Hepatic stellate cell (primary cell): ENCODE measurements at regions not wholly inside any gene's neighbourhood (a gene's known extent, or its start where the extent isn't known, plus 50 kb on each side); places are given as distances from the start of the nearest gene placed in this dataset.
"Not testable (repeated sequence)": the region's sequence is repeated elsewhere in the genome, so short reads cannot be mapped to it uniquely, and the experiment has no call there.

Experiments used
- DNase-seq: peaks from one replicate; pipeline ENCODE4 v3.0.0; 2011; ENCODE audit warnings: low spot score

DNA sequence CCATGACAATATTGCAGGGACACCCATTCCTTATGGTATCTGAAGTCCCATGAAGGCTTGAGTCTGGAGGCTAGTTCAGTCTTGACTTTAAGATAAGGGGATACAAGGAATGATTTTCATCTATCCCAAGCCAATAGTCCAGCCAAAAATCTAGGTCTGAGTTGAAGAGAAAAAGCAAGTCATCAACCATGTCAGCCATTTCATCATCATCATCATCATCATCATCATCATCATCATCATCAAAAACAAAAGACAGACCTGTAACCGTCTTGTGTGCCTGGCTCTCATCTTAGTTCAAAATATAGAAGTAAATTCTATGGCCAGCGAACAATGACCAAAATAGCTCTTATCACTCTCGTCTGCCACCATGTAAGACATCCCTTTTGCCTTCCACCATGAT is 59.5 kb upstream of the FAM90A26 start:
- DNase-seq = not testable (repeated sequence)

DNA sequence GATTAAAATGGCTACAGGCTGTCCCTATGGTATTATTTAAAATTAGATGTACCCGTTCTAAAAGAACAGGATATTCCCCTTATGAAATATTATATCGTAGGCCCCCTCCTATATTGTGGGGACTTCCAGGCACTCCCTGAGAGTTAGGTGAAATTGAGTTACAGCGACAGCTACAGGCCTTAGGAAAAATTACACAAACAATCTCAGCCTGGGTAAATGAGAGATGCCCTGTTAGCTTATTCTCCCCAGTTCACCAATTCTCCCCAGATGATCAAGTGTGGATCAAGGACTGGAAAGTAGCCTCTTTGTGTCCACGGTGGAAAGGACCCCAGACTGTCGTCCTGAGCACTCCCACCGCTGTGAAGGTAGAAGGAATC is 67.1 kb upstream of the FAM90A26 start:
- DNase-seq = not testable (repeated sequence)

DNA sequence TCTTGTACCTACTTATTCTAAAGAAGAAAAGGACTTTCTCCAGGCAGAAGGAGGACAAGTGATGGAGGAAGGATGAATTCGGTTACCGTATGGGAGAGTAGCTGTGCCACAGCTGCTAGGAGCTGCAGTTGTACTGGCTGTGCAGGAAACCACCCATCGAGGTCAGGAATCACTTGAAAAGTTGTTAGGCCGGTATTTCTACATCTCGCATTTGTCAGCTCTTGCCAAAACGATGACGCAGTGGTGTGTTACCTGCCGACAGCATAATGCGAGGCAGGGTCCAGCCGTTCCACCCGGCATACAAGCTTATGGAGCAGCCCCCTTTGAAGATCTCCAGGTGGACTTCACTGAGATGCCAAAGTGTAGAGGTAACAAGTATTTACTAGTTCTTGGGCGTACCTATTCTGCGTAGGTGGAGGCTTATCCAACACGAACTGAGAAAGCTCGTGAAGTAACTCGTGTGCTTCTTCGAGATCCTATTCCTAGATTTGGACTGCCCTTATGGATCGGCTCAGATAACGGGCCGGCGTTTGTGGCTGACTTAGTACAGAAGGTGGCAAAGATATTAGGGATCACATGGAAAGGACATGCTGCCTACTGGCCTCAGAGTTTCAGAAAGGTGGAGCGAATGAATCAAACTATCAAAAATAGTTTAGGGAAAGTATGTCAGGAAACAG is 67.6 kb upstream of the FAM90A26 start:
- not testable (repeated sequence) for DNase-seq

DNA sequence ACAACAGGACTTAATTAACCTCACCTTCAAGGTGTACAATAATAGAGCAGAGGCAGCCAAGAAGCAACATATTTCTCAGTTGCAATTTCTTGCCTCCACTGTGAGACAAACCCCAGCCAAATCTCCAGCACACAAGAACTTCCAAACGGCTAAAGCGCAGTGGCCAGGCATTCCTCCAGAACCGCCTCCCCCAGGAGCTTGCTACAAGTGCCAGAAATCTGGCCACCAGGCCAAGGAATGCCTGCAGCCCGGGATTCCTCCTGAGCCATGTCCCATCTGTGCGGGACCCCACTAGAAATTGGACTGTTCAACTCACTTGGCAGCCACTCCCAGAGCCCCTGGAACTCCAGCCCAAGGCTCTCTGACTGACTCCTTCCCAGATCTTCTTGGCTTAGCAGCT is 73.9 kb upstream of the FAM90A26 start:
- not testable (repeated sequence) for DNase-seq

DNA sequence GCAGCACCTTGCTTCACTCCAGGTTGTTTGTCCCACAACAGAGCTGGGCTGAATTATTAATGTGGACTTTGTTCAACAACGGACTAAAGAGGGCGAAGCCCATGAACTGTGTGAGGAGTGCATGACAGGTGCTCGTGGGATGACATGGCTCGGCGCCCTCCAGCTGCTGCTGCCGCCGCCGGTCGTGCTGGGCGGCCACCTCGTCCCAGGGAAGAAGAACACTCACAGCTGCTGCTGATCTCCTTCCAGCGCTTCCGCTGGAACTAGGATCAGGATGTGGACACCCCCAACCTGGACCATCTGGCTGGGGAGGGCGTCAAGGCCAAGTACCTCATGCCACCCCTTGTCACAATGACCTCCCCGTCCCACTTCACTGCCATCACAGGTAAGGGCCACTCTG is 91.4 kb upstream of the FAM90A26 start:
- DNase-seq = not testable (repeated sequence)

DNA sequence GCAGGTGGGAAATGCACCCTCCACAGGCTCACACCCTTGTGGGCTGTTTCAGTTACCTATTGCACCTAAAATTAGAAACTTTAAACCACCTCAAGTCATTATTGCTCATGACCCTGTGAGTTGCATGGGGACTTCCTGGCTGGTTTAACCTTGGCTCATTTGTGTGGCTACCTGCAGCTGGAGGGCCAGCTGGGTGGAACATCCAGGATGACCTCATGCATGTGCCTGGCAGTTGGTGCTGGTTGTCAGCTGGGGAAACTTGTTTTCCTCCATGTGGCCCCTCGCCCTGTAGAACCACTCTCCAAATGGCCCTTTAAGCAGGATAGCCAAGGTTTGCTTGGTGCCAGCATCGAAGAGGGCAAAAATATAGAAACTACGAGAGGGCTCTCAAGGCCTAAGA is 93.2 kb upstream of the FAM90A26 start:
- not testable (repeated sequence) for DNase-seq

DNA sequence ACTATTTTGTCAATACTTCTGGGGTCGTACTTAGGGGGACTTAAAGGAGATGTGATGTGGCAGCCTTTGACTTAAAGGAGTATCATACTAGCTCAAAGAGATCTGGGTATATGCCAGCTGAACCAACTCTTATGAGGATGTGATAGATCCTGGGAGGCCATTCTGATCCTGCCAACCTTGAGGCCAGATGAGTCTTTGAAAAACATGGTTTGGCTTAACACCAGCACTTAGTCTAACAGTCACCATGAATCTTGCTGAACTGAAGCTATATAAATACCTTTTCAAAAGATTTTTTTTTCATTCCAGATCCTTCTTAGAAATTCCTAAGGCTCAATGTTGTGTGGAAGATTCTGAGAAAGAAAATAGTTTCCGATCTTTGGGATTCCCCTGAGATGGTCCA is 93.7 kb upstream of the FAM90A26 start:
- DNase-seq = not testable (repeated sequence)

DNA sequence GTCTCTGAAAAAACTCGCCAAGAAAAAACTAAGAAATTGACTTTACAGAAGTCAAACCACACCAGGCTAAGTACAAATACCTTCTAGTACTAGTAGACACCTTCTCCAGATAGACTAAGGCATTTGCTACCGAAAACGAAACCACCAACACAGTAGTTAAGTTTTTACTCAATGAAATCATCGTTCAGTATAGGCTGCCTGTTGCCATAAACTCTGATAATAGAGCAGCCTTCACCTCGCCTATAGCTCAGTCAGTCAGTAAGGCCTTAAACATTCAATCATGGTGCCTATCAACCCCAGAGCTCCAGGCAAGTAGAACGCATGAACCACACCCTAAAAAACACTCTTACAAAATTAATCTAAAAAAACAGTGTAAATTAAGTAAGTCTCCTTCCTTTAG is 96.8 kb upstream of the FAM90A26 start:
- DNase-seq = not testable (repeated sequence)

DNA sequence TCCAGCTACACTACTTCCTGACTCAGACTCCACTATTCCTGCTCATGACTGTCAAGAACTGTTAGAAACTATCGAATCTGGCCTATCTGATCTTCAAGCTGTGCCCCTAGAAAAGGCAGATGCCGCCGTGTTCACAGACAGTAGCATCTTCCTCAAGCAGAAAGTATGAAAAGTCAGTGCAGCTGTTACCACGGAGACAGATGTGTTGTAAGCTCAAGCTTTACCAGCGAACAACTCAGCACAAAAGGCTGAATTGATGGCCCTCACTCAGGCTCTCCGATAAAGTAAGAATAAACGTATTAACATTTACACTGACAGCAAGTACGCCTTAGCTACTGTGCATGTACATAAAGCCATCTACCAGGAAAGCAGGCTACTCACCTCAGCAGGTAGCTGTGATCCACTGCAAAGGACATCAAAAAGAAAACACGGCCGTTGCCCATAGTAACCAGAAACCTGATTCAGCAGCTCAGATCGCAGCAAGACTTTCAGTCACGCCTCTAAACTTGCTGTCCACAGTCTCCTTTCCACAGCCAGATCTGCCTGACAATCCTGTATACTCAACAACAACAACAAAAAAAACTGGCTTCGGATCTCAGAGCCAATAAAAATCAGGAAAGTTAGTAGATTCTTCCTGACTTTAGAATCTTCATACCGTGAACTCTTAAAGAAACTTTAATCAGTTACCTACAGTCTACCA is 97.5 kb upstream of the FAM90A26 start:
- DNase-seq = not testable (repeated sequence)

DNA sequence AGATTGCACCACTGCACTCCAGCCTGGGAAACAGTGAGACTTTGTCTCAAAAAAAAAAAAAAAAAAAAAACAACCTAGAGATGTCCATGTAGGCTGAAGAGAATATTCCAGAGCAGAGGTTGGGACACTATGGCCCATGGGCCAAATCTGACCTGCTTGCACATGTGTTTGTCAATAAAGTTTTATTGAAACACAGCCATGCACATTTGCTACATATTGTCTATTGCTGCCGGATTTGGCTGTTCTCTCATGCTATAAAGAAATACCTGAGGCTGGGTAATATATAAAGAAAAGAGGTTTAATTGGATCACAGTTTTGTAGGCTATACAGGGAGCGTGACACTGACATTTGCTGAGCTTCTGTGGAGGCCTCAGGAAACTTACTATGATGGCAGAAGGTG is 102.3 kb upstream of the FAM90A26 start:
- not testable (repeated sequence) for DNase-seq

DNA sequence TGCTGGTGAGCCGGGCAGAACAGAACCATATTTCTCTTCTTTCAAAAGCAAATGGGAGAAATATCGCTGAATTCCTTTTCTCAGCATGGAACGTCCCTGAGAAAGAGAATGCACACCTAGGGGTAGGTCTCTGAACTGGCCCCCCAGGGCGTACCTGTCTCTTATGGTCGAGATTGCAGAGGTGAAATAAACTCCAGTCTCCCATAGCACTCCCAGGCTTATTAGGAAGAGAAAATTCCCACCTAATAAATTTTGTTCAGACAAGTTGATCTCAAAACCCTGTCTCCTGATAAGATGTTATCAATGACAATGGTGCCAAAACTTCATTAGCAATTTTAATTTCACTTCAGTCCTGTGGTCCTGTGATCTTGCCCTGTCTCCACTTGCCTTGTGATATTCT is 106.6 kb upstream of the FAM90A26 start:
- not testable (repeated sequence) for DNase-seq

DNA sequence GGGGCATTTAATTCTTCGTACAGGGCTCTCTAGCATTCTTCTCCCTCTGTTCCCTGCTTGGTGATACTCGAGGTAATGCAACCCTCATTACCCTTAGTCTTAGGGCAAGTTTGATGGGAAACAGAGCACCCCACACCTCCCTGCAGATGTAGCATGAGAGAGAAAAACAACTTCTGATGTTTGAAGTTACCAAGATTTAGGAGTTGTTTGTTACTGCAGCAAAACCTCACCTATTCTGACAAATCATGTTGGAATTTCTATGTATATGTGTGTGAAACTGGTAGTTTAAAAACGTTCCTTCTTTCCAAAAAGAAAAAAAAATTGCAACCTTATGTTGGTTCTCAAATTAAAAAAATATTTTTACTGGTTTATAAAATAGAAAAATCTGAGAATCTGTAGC is 145.3 kb upstream of the FAM90A26 start:
- DNase-seq = not testable (repeated sequence)

DNA sequence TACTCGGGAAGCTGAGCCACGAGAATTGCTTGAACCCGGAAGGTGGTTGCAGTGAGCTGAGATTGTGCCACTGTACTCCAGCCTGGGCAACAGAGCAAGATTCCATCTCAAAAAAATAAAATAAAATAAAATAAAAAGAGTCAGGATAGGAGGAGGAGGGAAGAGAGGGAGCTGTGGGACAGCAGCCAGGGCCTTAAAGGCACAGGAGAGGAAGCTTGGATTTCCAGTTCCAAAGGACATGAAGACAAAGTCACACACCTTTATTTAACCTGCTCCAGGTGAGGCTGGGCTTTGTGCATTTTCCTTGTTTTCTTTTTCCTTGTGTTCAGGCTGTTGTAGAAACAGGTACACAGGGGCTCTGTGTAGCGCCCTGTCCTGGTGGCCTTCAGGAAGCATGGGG is 138.2 kb upstream of the HMX1 start:
- DNase-seq = not testable (repeated sequence)

DNA sequence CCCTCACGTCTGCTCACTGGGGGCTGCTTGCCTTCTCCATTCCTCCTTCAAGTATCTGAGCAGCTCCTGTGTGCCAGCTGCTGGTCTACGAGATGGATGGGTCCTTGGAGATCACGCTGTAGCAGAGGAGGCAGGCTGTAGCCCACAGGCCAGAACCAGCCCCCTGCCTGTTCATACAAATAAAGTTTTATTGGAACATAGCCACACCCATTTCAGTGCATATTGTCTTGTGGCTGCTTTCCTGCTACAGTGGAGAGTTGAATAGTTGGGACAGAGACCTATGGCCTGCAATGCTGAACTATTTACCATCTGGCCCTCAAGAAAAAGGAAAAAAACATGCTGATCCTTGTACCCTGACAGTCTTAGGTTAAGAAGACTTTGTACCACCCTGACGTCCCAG is 136.8 kb upstream of the HMX1 start:
- DNase-seq = not testable (repeated sequence)

DNA sequence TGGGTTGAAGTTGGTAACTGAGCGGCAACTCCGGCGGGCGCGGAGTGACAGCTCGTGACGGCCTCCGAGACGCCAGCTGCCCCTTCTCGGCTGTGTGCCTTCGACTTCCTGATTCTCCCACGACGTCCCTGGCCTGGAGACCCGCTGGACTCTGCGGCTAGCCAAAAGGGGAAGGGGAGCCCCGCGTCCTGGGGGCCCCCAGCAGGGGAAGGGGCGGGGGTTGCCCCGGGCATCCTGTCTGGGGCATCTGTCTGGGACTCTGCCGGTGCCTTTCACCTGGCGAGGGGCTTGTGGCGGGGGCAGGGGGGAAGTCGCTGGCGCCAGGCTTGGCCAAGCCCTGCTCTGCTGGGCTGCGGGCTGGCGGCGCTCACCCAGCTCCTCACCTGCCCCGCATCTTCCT is 129.5 kb upstream of the HMX1 start:
- not testable (repeated sequence) for DNase-seq

DNA sequence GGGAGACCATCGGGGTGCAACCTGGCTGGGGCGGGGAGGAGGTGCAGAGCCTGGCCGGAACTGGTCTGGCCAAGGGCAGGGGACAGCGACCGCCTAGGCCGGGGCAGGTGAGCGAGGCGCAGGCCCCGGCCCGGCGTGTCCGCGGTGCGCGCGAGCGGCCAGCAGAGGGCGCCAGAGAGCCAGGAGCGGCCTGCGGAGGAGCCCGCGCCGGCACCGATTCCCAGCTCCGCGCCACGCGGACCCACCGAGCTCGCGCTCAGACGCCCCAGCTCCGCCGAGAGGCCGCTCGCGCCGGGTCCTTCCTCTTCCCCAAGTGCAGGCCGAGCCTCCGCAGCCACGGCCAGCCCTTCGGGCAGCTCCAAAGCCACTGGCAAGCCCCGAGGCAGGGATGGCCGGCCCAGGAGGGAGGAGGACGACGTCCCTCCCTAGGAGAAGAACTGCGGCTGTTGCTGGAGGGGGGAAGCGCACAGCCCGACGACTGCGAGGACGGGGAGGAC is 128.9 kb upstream of the HMX1 start:
- DNase-seq = peak; percentile 27

DNA sequence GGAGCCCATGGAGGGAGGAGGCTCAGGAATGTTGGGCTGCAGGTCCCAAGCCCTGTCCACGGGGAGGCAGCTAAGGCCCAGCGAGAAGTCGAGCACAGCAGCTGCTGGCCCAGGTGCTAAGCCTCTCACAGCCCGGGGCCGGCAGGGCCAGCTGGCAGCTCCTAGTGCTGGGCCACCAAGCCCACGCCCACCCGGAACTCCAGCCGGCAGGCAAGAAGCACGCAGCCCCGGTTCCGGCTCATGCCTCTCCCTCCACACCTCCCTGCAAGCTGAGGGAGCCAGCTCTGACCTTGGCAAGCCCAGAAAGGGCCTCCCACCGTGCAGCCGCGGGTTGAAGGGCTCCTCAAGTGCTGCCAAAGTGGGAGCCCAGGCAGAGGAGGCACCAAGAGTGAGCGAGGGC is 121.3 kb upstream of the HMX1 start:
- DNase-seq = not testable (repeated sequence)

DNA sequence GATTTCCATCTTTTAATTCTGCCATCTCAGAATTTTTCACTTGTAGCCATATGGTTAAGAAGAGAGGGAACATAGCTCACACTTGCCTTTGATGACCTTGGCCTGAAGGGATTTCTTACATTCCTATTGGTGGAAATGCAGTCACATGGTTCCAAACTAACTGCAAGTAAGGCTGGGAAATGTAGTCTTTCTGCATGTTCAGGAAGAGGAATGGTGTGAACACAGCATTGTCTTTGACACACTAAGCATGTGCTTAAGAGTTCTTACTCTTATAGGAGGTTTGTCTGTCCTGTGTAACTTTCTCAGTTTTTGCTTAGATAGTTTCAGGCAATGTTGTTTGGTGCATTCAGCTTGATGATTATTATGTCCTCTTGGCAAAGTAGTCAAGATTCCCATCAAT is 119.8 kb upstream of the HMX1 start:
- DNase-seq = not testable (repeated sequence)

DNA sequence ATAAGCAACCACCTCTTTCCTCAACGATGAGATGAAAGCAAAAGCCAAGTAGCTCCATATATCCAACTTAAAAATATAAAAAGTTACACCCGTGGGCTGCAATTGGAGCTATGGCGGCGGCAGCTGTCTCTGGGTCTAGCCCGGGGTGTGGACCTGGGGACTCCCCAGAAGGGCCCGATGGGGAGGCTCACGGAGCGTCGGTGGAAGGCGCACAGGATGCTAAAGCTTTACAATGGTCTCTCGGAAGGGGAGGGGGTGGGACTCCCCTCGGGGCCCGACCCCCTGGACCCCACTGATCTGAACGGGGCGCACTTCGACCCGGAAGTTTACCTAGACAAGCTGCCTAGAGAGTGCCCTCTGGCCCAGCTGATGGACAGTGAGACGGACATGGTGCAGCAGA is 118.7 kb upstream of the HMX1 start:
- not testable (repeated sequence) for DNase-seq

DNA sequence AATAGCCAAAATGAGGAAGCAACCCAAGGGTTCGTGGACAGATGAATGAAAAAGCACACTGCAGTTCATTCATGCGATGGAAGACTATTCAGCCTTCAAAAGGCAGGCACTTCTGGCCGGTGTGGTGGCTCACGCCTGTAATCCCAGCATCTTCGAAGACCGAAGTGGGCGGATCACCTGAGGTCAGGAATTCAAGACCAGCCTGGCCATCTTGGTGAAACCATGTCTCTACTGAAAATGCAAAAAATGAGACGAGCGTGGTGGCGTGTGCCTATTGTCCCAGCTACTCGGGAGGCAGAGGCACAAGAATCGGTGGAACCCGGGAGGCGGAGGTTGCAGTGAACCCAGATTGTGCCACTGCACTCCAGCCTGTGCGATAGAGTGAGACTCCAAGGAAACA is 114.1 kb upstream of the HMX1 start:
- DNase-seq = not testable (repeated sequence)

DNA sequence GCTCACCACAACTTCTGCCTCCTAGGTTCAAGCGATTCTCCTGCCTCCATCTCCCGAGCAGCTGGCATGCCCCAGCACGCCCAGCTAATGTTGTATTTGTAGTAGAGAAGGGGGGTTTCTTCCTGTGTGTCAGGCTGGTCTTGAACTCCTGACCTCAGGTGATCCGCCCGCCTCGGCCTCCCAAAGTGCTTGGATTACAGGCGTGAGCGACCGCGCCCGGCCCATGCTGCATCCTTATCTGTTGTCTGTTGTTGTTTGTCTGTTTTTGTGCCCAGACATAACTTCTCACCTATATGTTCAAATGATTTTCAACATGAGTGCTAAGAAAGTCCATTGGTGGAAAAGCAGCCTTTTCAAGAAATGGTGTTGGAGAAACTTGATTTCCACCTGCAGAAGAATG is 113.0 kb upstream of the HMX1 start:
- DNase-seq = not testable (repeated sequence)

DNA sequence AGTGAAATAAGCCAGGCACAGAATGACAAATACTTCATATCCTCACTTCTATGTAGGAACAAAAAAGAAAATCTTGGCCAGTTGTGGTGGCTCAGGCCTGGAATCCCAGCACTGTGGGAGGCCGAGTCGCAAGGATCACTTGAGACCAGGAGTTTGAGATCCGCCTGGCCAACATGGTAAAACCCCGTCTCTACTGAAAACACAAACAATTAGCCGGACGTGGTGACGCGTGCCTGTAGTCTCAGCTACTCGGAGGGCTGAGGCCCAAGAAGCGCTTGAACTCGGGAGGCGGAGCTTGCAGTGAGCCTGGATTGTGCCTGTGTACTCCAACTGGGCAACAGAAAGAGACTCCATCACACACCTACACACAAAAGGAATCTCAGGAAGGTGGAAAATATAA is 112.3 kb upstream of the HMX1 start:
- not testable (repeated sequence) for DNase-seq

DNA sequence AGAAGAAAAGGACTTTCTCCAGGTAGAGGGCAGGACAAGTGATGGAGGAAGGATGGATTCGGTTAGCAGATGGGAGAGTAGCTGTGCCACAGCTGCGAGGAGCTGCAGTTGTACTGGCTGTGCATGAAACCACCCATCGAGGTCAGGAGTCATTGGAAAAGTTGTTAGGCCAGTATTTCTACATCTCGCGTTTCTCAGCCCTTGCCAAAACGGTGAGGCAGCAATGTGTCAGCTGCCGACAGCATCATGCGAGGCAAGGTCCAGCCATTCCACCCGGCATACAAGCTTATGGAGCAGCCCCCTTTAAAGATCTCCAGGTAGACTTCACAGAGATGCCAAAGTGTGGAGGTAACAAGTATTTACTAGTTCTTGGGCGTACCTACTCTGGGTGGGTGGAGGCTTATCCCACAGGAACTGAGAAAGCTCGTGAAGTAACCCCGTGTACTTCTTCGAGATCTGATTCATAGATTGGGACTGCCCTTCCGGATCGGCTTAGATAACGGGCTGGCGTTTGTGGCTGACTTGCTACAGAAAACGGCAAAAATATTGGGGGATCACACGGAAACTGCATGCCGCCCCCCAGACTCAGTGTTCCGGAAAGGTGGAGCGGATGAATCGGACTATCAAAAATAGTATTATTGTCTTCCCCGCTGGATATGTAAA is 105.0 kb upstream of the HMX1 start:
- not testable (repeated sequence) for DNase-seq
